ENCODE measurements at regions not wholly inside any gene's neighbourhood (a gene's known extent, or its start where the extent isn't known, plus 50 kb on each side); places are given as distances from the start of the nearest gene placed in this dataset.

DNA sequence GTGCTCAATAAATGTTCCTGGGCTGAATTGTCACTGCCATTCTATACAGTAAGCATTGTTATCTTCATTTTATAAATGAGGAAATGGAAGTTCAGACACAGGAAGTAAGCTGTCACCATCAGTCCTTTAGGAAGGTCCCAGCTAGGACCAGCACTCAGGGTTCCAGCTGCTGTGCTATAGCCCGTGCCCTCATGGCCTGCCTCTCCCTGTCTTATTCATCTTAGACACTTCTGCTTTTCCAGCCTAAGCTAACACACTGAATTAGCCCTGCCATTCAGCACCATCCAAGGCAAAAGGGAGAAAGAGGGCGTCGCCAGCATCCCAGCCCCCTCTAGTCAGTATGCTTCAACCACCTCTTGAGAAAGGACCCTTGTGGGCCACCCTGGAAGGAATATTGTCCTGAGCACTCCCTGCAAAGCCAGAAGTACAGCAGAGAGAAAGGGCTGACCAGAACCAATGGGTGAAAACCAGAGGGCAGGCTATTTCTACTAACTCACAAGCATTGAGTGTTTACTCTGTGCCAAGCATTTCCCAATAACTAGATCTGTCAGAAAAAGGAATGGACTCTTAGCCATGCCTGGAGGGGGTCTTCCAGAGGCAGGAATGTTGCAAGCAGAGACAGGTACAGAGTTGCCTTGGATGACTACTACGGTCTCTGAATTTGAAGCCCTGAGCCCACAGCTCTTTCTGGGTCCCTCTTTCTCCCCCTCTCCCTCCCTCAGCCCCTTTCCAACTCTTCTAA, 77.9 kb upstream of the NFIA start:
- no peak overlapping the region for H3K4me2 ChIP-seq (ENCODE audit: low read length)
- ChIA-PET CTCF (no interaction called here), POLR2A (no interaction called here), RAD21 (ENCODE audit: low non-redundant PET in 1 of 2, low total read pairs in 2 of 2, uncharacterized antibody in 2 of 2, unreplicated experiment in 2 of 2) (no interaction called here)
- H3K27me3 ChIP-seq (ENCODE audit: insufficient read depth, low read length): no peaks in the 10 kb centered on the region
- TF ChIP-seq, protein P1, sequence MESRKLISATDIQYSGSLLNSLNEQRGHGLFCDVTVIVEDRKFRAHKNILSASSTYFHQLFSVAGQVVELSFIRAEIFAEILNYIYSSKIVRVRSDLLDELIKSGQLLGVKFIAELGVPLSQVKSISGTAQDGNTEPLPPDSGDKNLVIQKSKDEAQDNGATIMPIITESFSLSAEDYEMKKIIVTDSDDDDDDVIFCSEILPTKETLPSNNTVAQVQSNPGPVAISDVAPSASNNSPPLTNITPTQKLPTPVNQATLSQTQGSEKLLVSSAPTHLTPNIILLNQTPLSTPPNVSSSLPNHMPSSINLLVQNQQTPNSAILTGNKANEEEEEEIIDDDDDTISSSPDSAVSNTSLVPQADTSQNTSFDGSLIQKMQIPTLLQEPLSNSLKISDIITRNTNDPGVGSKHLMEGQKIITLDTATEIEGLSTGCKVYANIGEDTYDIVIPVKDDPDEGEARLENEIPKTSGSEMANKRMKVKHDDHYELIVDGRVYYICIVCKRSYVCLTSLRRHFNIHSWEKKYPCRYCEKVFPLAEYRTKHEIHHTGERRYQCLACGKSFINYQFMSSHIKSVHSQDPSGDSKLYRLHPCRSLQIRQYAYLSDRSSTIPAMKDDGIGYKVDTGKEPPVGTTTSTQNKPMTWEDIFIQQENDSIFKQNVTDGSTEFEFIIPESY (IDR thresholded peaks at IDR 0.05; ENCODE audit: extremely low read depth, insufficient replicate concordance, low read length): no peak
- TF ChIP-seq FOSL1 (IDR thresholded peaks at IDR 0.05; ENCODE audit: low read depth) (no peak), EZH2 (IDR thresholded peaks at IDR 0.05) (no peak), POLR2A (IDR thresholded peaks at IDR 0.05; ENCODE audit: borderline replicate concordance, extremely low read depth, insufficient read depth, insufficient read length) (no peak)
- no peak overlapping the region for H3K4me3 ChIP-seq (replicated peaks in 1 of 2; ENCODE audit: low read depth in 1 of 2, low read length in 2 of 2)
- no peak overlapping the region for H2AFZ ChIP-seq (ENCODE audit: low read depth, low read length, poor library complexity, severe bottlenecking)
- ATAC-seq (no peak), DNase-seq (ENCODE audit: low read depth, low spot score) (no peak)
- H3K36me3 ChIP-seq (ENCODE audit: control insufficient read depth in 1 of 2, insufficient read depth in 2 of 2, low read length in 2 of 2): no peaks in the 10 kb centered on the region
- no peaks in the 10 kb centered on the region for H3K79me2 ChIP-seq (ENCODE audit: insufficient read depth, low read length)
- no peak overlapping the region for H3K9ac ChIP-seq (ENCODE audit: low read length)
- H4K20me1 ChIP-seq (ENCODE audit: insufficient read depth): no peaks in the 10 kb centered on the region
- no TSS peak for BruUV-seq (replicated peaks)
- H3K9me3 ChIP-seq (ENCODE audit: control insufficient read depth in 1 of 2, insufficient read depth in 1 of 2, low read depth in 1 of 2, low read length in 2 of 2): no peaks in the 10 kb centered on the region
- H3K27ac ChIP-seq (ENCODE audit: low read depth, low read length): no peak overlapping the region
- no peaks in the 10 kb centered on the region for H3K4me1 ChIP-seq (ENCODE audit: control insufficient read depth in 1 of 2, insufficient read depth in 2 of 2, low read length in 2 of 2)
- intact Hi-C loops (cut with micrococcal nuclease): no loop called here
- no peaks in the 10 kb centered on the region for H3K9me2 ChIP-seq (ENCODE audit: insufficient read depth)

DNA sequence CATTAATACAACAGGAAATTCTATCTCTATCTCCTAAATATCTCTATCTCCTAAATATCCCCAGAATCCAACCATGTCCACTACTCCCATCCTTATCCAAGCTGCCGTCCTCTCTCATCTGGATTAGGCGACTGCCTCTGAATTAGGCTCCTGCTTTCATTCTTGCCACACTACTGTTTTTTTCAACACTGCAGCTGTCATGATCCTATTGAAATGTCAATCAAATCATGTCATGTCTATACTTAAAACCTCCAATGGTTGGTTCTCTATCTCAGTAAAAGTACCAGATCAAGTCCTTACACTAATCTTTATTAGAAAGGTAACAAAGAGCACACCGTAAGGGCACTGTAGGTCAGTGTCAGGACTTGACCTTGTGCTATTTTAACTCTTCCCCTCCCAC, 82.0 kb upstream of the NFIA start:
- no peak overlapping the region for H3K4me3 ChIP-seq (replicated peaks in 1 of 2; ENCODE audit: low read depth in 1 of 2, low read length in 2 of 2)
- no peaks in the 10 kb centered on the region for H3K9me2 ChIP-seq (ENCODE audit: insufficient read depth)
- CTCF ChIA-PET: no interaction called here
- no peaks in the 10 kb centered on the region for H3K4me1 ChIP-seq (ENCODE audit: control insufficient read depth in 1 of 2, insufficient read depth in 2 of 2, low read length in 2 of 2)
- POLR2A ChIA-PET: no interaction called here
- TF ChIP-seq TCF7L2 (IDR thresholded peaks at IDR 0.05; ENCODE audit: borderline replicate concordance, extremely low read depth, insufficient read depth, insufficient read length): no peak
- no peak for TF ChIP-seq ZFX (IDR thresholded peaks at IDR 0.05)
- TF ChIP-seq, protein P2, sequence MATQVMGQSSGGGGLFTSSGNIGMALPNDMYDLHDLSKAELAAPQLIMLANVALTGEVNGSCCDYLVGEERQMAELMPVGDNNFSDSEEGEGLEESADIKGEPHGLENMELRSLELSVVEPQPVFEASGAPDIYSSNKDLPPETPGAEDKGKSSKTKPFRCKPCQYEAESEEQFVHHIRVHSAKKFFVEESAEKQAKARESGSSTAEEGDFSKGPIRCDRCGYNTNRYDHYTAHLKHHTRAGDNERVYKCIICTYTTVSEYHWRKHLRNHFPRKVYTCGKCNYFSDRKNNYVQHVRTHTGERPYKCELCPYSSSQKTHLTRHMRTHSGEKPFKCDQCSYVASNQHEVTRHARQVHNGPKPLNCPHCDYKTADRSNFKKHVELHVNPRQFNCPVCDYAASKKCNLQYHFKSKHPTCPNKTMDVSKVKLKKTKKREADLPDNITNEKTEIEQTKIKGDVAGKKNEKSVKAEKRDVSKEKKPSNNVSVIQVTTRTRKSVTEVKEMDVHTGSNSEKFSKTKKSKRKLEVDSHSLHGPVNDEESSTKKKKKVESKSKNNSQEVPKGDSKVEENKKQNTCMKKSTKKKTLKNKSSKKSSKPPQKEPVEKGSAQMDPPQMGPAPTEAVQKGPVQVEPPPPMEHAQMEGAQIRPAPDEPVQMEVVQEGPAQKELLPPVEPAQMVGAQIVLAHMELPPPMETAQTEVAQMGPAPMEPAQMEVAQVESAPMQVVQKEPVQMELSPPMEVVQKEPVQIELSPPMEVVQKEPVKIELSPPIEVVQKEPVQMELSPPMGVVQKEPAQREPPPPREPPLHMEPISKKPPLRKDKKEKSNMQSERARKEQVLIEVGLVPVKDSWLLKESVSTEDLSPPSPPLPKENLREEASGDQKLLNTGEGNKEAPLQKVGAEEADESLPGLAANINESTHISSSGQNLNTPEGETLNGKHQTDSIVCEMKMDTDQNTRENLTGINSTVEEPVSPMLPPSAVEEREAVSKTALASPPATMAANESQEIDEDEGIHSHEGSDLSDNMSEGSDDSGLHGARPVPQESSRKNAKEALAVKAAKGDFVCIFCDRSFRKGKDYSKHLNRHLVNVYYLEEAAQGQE (IDR thresholded peaks at IDR 0.05; ENCODE audit: low read depth): no peak
- TF ChIP-seq EZH2 (IDR thresholded peaks at IDR 0.05): no peak
- TF ChIP-seq RAD21 (IDR thresholded peaks at IDR 0.05; ENCODE audit: low read depth): no peak
- no peak for TF ChIP-seq CBX3 (IDR thresholded peaks at IDR 0.05; ENCODE audit: low read depth)
- no peaks in the 10 kb centered on the region for H3K36me3 ChIP-seq (ENCODE audit: control insufficient read depth in 1 of 2, insufficient read depth in 2 of 2, low read length in 2 of 2)
- no peaks in the 10 kb centered on the region for H3K79me2 ChIP-seq (ENCODE audit: insufficient read depth, low read length)
- no TSS peak for BruUV-seq (replicated peaks)
- H2AFZ ChIP-seq (ENCODE audit: low read depth, low read length, poor library complexity, severe bottlenecking): no peak overlapping the region
- ATAC-seq (no peak), DNase-seq (ENCODE audit: low read depth, low spot score) (no peak)
- H3K4me2 ChIP-seq (ENCODE audit: low read length): no peak overlapping the region
- no peaks in the 10 kb centered on the region for H4K20me1 ChIP-seq (ENCODE audit: insufficient read depth)
- H3K27ac ChIP-seq (ENCODE audit: low read depth, low read length): no peak overlapping the region
- no peak overlapping the region for H3K9ac ChIP-seq (ENCODE audit: low read length)
- H3K9me3 ChIP-seq (ENCODE audit: control insufficient read depth in 1 of 2, insufficient read depth in 1 of 2, low read depth in 1 of 2, low read length in 2 of 2): no peaks in the 10 kb centered on the region
- RAD21 ChIA-PET (ENCODE audit: low non-redundant PET in 1 of 2, low total read pairs in 2 of 2, uncharacterized antibody in 2 of 2, unreplicated experiment in 2 of 2): no interaction called here
- no peaks in the 10 kb centered on the region for H3K27me3 ChIP-seq (ENCODE audit: insufficient read depth, low read length)
- intact Hi-C loops (cut with micrococcal nuclease): no loop called here

All from HCT116 (cell line).